ENCODE measurements at regions not wholly inside any gene's neighbourhood (a gene's known extent, or its start where the extent isn't known, plus 50 kb on each side); places are given as distances from the start of the nearest gene placed in this dataset.

- Histone ChIP-seq H3K36me3 (no peaks in the 10 kb centered on the region), H3K4me3 (no peak overlapping the region), H3K27ac (no peak overlapping the region), H4K20me1 (no peaks in the 10 kb centered on the region), H3K27me3 (no peaks in the 10 kb centered on the region), H3K4me2 (peak overlapping the region; percentile 91; the same call in 1 of the 2 replicates), H3K9ac (no peak overlapping the region), H3K4me1 (peaks cover 44% of the 10 kb centered on the region), H3K9me3 (peaks cover 12% of the 10 kb centered on the region)
- no peak for TF ChIP-seq Cebpa-rat (IDR thresholded peaks at IDR 0.05)
Observed at GRCh38 chr2:236403811-236404210, 139.6 kb upstream of the ASB18 start.

GRCh38 chr2:236404346-236404745 is 140.1 kb upstream of the ASB18 start:
- Histone ChIP-seq H3K27ac (no peak overlapping the region), H4K20me1 (no peaks in the 10 kb centered on the region), H3K4me1 (peaks cover 44% of the 10 kb centered on the region), H3K9me3 (peaks cover 15% of the 10 kb centered on the region), H3K9ac (no peak overlapping the region), H3K36me3 (no peaks in the 10 kb centered on the region), H3K4me2 (no peak overlapping the region), H3K27me3 (no peaks in the 10 kb centered on the region), H3K4me3 (no peak overlapping the region)
- TF ChIP-seq Cebpa-rat (IDR thresholded peaks at IDR 0.05): no peak

- H3K4me2 ChIP-seq: no peak overlapping the region
Observed at GRCh38 chr2:236405357-236405756, 141.2 kb upstream of the ASB18 start.

GRCh38 chr2:236408090-236408489 is 143.9 kb upstream of the ASB18 start:
- no peak overlapping the region for H3K4me3 ChIP-seq
- peaks cover 21% of the 10 kb centered on the region for H3K4me1 ChIP-seq
- H4K20me1 ChIP-seq: no peaks in the 10 kb centered on the region
- H3K9me3 ChIP-seq: peaks cover 15% of the 10 kb centered on the region
- no peaks in the 10 kb centered on the region for H3K36me3 ChIP-seq
- no peak for TF ChIP-seq Cebpa-rat (IDR thresholded peaks at IDR 0.05)
- no peaks in the 10 kb centered on the region for H3K27me3 ChIP-seq
- no peak overlapping the region for H3K9ac ChIP-seq
- peak overlapping the region; percentile 44 for H3K4me2 ChIP-seq
- H3K27ac ChIP-seq: no peak overlapping the region

More at GRCh38 chr2:236405357-236405756, 141.2 kb upstream of the ASB18 start:
- Histone ChIP-seq H3K36me3 (no peaks in the 10 kb centered on the region), H4K20me1 (no peaks in the 10 kb centered on the region), H3K9me3 (peaks cover 15% of the 10 kb centered on the region), H3K9ac (no peak overlapping the region), H3K27ac (no peak overlapping the region), H3K4me3 (no peak overlapping the region), H3K27me3 (no peaks in the 10 kb centered on the region), H3K4me1 (peaks cover 44% of the 10 kb centered on the region)
- no peak for TF ChIP-seq Cebpa-rat (IDR thresholded peaks at IDR 0.05)

- Histone ChIP-seq H3K27ac (no peak overlapping the region), H3K4me3 (no peak overlapping the region), H3K4me1 (peaks cover 14% of the 10 kb centered on the region), H3K9ac (no peak overlapping the region), H3K36me3 (no peaks in the 10 kb centered on the region), H4K20me1 (no peaks in the 10 kb centered on the region), H3K27me3 (no peaks in the 10 kb centered on the region), H3K9me3 (peaks cover 15% of the 10 kb centered on the region), H3K4me2 (no peak overlapping the region)
- no peak for TF ChIP-seq Cebpa-rat (IDR thresholded peaks at IDR 0.05)
Observed at GRCh38 chr2:236408786-236409185, 144.6 kb upstream of the ASB18 start.

- H3K27me3 ChIP-seq: no peaks in the 10 kb centered on the region
- H3K4me3 ChIP-seq: no peak overlapping the region
- TF ChIP-seq Cebpa-rat (IDR thresholded peaks at IDR 0.05): no peak
- H3K4me1 ChIP-seq: peaks cover 9% of the 10 kb centered on the region
- no peak overlapping the region for H3K9ac ChIP-seq
- no peaks in the 10 kb centered on the region for H3K9me3 ChIP-seq
- H3K36me3 ChIP-seq: no peaks in the 10 kb centered on the region
- H3K27ac ChIP-seq: no peak overlapping the region
- H4K20me1 ChIP-seq: no peaks in the 10 kb centered on the region
- H3K4me2 ChIP-seq: no peak overlapping the region
Observed at GRCh38 chr2:236415684-236416444, 151.7 kb upstream of the ASB18 start.

GRCh38 chr2:236417150-236417549 is 152.5 kb upstream of the ACKR3 start:
- Histone ChIP-seq H3K4me3 (no peak overlapping the region), H3K4me2 (no peak overlapping the region), H3K27me3 (no peaks in the 10 kb centered on the region), H3K9me3 (no peaks in the 10 kb centered on the region), H3K9ac (no peak overlapping the region), H3K27ac (no peak overlapping the region), H3K4me1 (peaks cover 9% of the 10 kb centered on the region), H3K36me3 (no peaks in the 10 kb centered on the region), H4K20me1 (no peaks in the 10 kb centered on the region)
- TF ChIP-seq Cebpa-rat (IDR thresholded peaks at IDR 0.05): no peak

GRCh38 chr2:236430584-236430983 is 139.0 kb upstream of the ACKR3 start:
- H4K20me1 ChIP-seq: no peaks in the 10 kb centered on the region
- no peaks in the 10 kb centered on the region for H3K27me3 ChIP-seq
- peaks cover 12% of the 10 kb centered on the region; the same call in 1 of the 2 replicates for H3K9me3 ChIP-seq
- no peak overlapping the region for H3K4me3 ChIP-seq
- no peak overlapping the region for H3K4me2 ChIP-seq
- no peak overlapping the region for H3K9ac ChIP-seq
- no peaks in the 10 kb centered on the region for H3K4me1 ChIP-seq
- H3K27ac ChIP-seq: no peak overlapping the region
- H3K36me3 ChIP-seq: no peaks in the 10 kb centered on the region
- no peak for TF ChIP-seq Cebpa-rat (IDR thresholded peaks at IDR 0.05)

- no peaks in the 10 kb centered on the region for H4K20me1 ChIP-seq
- no peak overlapping the region for H3K9ac ChIP-seq
- no peak for TF ChIP-seq Cebpa-rat (IDR thresholded peaks at IDR 0.05)
- H3K27ac ChIP-seq: no peak overlapping the region
- no peaks in the 10 kb centered on the region for H3K4me1 ChIP-seq
- H3K9me3 ChIP-seq: 0 out of 2 replicates have a peak, but pooled peaks cover 4% of the 10 kb centered on the region
- H3K27me3 ChIP-seq: no peaks in the 10 kb centered on the region
- H3K36me3 ChIP-seq: no peaks in the 10 kb centered on the region
- no peak overlapping the region for H3K4me3 ChIP-seq
- H3K4me2 ChIP-seq: no peak overlapping the region
Observed at GRCh38 chr2:236434593-236434992, 135.0 kb upstream of the ACKR3 start.

GRCh38 chr2:236440110-236440881 is 129.3 kb upstream of the ACKR3 start:
- no peak overlapping the region for H3K4me2 ChIP-seq
- H3K27ac ChIP-seq: no peak overlapping the region
- no peaks in the 10 kb centered on the region for H3K4me1 ChIP-seq
- no peaks in the 10 kb centered on the region for H3K36me3 ChIP-seq
- H4K20me1 ChIP-seq: no peaks in the 10 kb centered on the region
- no peak overlapping the region for H3K9ac ChIP-seq
- no peak overlapping the region for H3K4me3 ChIP-seq
- TF ChIP-seq Cebpa-rat (IDR thresholded peaks at IDR 0.05): no peak
- H3K9me3 ChIP-seq: peaks cover 11% of the 10 kb centered on the region
- no peaks in the 10 kb centered on the region for H3K27me3 ChIP-seq

Data from BLaER1 (cell line).